B cell (primary cell): ENCODE measurements at regions not wholly inside any gene's neighbourhood (a gene's known extent, or its start where the extent isn't known, plus 50 kb on each side); places are given as distances from the start of the nearest gene placed in this dataset.

Experiments
- ATAC-seq: fragments of 200-7000 bp; cut with Tn5 transposase; one replicate; pipeline ENCODE4 v1.10.0; 2021; ENCODE audit warnings: low read depth, mild to moderate bottlenecking, moderate number of reproducible peaks, moderate library complexity
- CTCF ChIA-PET: fragments of 350-600 bp; sonication (Branson Sonifier 250); formaldehyde crosslinking; loops from one replicate; lab custom pipeline; 2021; ENCODE audit warnings: antibody characterized with exemption, inconsistent platforms; lab: Charles Lee
- POLR2A ChIA-PET: fragments of 350-600 bp; sonication (Branson Sonifier 250); formaldehyde crosslinking; loops from one replicate; lab custom pipeline; 2021; ENCODE audit warnings: antibody characterized with exemption; lab: Charles Lee
- DNase-seq: peaks from one replicate; pipeline ENCODE4 v3.0.0; 2013
- H2AFZ ChIP-seq: 2 replicates; pipeline ENCODE4 v1.6.1; 2012; ENCODE audit warnings: mild to moderate bottlenecking, low read depth, low read length; ENCODE audit not compliant: insufficient read depth, poor library complexity, severe bottlenecking
- H3K27ac ChIP-seq, 2 donors: 1 replicate in 1 of 2; 2 replicates in 1 of 2; pipeline ENCODE4 v1.5.1; 2012 to 2013; ENCODE audit warnings: low read length in 2 of 2, mild to moderate bottlenecking in 2 of 2, moderate library complexity in 1 of 2
- H3K27me3 ChIP-seq, 4 experiments: fragments of 200-600 bp in 1 of 4; sonication (generic) in 1 of 4; replicated peaks in 1 of 4; 1 replicate in 2 of 4; 2 replicates in 2 of 4; pipeline versions ENCODE4 v1.6.1 to v1.7.0; 2013 to 2016; ENCODE audit warnings: low read length in 3 of 4, mild to moderate bottlenecking in 2 of 4, mixed read lengths in 1 of 4, moderate library complexity in 1 of 4; ENCODE audit not compliant: insufficient read depth in 4 of 4, control insufficient read depth in 3 of 4; ENCODE audit errors: control extremely low read depth in 1 of 4
- H3K36me3 ChIP-seq, 2 experiments: replicated peaks in 1 of 2; 1 replicate in 1 of 2; 2 replicates in 1 of 2; pipeline versions ENCODE4 v1.6.1 to v1.7.1; 2013; ENCODE audit warnings: low read length in 1 of 2; ENCODE audit not compliant: insufficient read depth in 2 of 2, control insufficient read depth in 1 of 2; ENCODE audit errors: control extremely low read depth in 1 of 2, extremely low read depth in 1 of 2
- H3K4me1 ChIP-seq, 2 donors: fragments of 200-600 bp in 1 of 2; sonication (generic) in 1 of 2; 1 replicate in 1 of 2; 2 replicates in 1 of 2; pipeline versions ENCODE4 v1.5.1 to v1.6.1; 2013 to 2017; ENCODE audit warnings: low read length in 2 of 2; ENCODE audit not compliant: control insufficient read depth in 2 of 2, insufficient read depth in 2 of 2
- H3K4me2 ChIP-seq: replicated peaks from 2 replicates; pipeline ENCODE3; 2012; ENCODE audit warnings: mild to moderate bottlenecking, low read depth, low read length; ENCODE audit not compliant: poor library complexity, severe bottlenecking
- H3K4me3 ChIP-seq, 5 experiments: fragments of 200-600 bp in 1 of 5; sonication (generic) in 1 of 5; 1 replicate in 3 of 5; 2 replicates in 2 of 5; pipeline versions ENCODE4 v1.5.1 to v1.7.0; 2011 to 2016; ENCODE audit warnings: low read length in 4 of 5, mild to moderate bottlenecking in 4 of 5, low read depth in 2 of 5, control low read depth in 1 of 5, moderate library complexity in 1 of 5; ENCODE audit not compliant: insufficient read depth in 1 of 5; ENCODE audit errors: control extremely low read depth in 1 of 5, extremely low read depth in 1 of 5
- H3K79me2 ChIP-seq: fragments of 200-600 bp; sonication (generic); one replicate; pipeline ENCODE4 v1.6.0; 2016; ENCODE audit warnings: low read length; ENCODE audit not compliant: control insufficient read depth, insufficient read depth
- H3K9ac ChIP-seq: fragments of 200-600 bp; sonication (generic); 2 replicates; pipeline ENCODE4 v1.6.1; 2017; ENCODE audit warnings: mild to moderate bottlenecking, low read length, moderate library complexity
- H3K9me3 ChIP-seq, 3 donors: one replicate each; pipeline versions ENCODE4 v1.6.1 to v1.7.1; 2013; ENCODE audit warnings: low read length in 2 of 3; ENCODE audit not compliant: control insufficient read depth in 2 of 3, insufficient read depth in 1 of 3; ENCODE audit errors: control extremely low read depth in 1 of 3
- H4K20me1 ChIP-seq: 2 replicates; pipeline ENCODE4 v1.6.0; 2012; ENCODE audit warnings: mild to moderate bottlenecking, low read length; ENCODE audit not compliant: insufficient read depth, control insufficient read depth, poor library complexity, severe bottlenecking
- H3K27ac Mint-ChIP-seq: one replicate; pipeline ENCODE4 v1.8.0; 2021; ENCODE audit warnings: mixed read lengths
- H3K27me3 Mint-ChIP-seq: one replicate; pipeline ENCODE4 v1.8.0; 2021; ENCODE audit warnings: mixed read lengths
- H3K4me1 Mint-ChIP-seq: one replicate; pipeline ENCODE4 v1.8.0; 2021; ENCODE audit warnings: mixed read lengths
- H3K4me3 Mint-ChIP-seq: one replicate; pipeline ENCODE4 v1.8.0; 2021; ENCODE audit warnings: mixed read lengths
- H3K9me3 Mint-ChIP-seq: one replicate; pipeline ENCODE4 v1.8.0; 2022; ENCODE audit warnings: mixed read lengths; ENCODE audit not compliant: insufficient read depth
- EZH2 ChIP-seq: IDR thresholded peaks from 2 replicates; pipeline ENCODE4 v1.6.1; 2012; ENCODE audit warnings: borderline replicate concordance, low read depth, mild to moderate bottlenecking, moderate library complexity, low read length; ENCODE audit not compliant: insufficient read depth, poor library complexity, severe bottlenecking
- WGBS: methylation state at CpG from one replicate; pipeline ENCODE4 v1.1.5; 2013; ENCODE audit warnings: missing lambda C conversion rate; ENCODE audit not compliant: insufficient coverage; 5-methylcytosine and 5-hydroxymethylcytosine counted together
- intact Hi-C: fragments of 100-400 bp; cut with micrococcal nuclease; formaldehyde crosslinking; loops from one replicate; pipeline ENCODE4 v1.10.0; 2022
- TF ChIP-seq, protein P1 (sequence below): fragments of 200-600 bp; IDR thresholded peaks from one replicate; pipeline ENCODE4 v1.8.0; 2022; ENCODE audit warnings: antibody characterized with exemption, mild to moderate bottlenecking

DNA sequence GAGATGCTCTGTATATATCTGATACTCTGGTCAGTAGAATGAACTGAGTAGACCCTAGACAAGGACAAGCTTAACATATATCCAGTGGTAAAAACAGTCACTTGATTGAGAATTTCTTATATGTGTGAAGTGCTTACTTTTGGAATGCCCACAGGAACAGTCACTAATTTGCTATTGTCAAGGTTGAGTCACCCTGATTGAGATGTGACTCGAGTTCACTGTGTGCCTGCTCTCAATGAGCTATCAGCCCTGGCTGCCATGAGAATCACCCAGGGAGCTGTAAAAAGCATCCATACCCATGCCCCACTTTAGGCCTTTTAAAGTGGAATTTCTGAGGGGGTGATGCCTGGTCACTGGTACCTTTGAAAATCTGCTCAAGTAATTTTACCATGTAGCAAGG lies 283.7 kb downstream of the SUCLG1 start:
- Histone ChIP-seq H3K79me2 (no peaks in the 10 kb centered on the region), H3K9ac (no peak overlapping the region), H4K20me1 (no peaks in the 10 kb centered on the region), H3K4me2 (no peak overlapping the region), H3K4me3 (no peak overlapping the region), H3K9me3 (no peaks in the 10 kb centered on the region), H3K27me3 (no peaks in the 10 kb centered on the region), H3K36me3 (no peaks in the 10 kb centered on the region), H3K27ac (no peak overlapping the region), H2AFZ (no peak overlapping the region), H3K4me1 (no peaks in the 10 kb centered on the region)
- Mint-ChIP-seq H3K4me3 (no peak overlapping the region), H3K27ac (no peak overlapping the region), H3K4me1 (no peaks in the 10 kb centered on the region), H3K27me3 (peaks cover 6% of the 10 kb centered on the region), H3K9me3 (peaks cover 4% of the 10 kb centered on the region)
- no CpG with 5 or more reads among the region's 1 CpG for WGBS
- intact Hi-C loops = no loop called here
- ATAC-seq (no peak), DNase-seq (no peak)
- ChIA-PET CTCF (no interaction called here), POLR2A (no interaction called here)
- TF ChIP-seq, protein P1, sequence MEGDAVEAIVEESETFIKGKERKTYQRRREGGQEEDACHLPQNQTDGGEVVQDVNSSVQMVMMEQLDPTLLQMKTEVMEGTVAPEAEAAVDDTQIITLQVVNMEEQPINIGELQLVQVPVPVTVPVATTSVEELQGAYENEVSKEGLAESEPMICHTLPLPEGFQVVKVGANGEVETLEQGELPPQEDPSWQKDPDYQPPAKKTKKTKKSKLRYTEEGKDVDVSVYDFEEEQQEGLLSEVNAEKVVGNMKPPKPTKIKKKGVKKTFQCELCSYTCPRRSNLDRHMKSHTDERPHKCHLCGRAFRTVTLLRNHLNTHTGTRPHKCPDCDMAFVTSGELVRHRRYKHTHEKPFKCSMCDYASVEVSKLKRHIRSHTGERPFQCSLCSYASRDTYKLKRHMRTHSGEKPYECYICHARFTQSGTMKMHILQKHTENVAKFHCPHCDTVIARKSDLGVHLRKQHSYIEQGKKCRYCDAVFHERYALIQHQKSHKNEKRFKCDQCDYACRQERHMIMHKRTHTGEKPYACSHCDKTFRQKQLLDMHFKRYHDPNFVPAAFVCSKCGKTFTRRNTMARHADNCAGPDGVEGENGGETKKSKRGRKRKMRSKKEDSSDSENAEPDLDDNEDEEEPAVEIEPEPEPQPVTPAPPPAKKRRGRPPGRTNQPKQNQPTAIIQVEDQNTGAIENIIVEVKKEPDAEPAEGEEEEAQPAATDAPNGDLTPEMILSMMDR = no peak
- TF ChIP-seq EZH2 = no peak

DNA sequence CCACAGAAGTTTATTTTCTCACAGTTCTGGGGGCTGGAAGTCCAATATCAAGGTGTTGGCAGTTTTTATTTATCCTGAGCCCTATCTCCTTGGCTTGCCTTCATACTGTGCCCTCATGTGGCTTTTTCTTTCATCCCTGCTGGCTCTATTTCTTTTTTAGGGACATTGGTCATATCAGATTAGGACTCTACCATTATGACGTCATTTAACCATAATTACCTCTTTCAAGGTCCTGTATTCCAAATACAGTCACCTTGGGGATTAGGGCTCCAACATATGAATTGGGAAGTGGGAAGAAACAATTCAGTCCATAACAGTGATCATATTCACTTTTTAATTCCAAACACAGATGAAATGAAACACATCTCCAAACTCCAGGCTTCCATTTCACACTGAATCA lies 286.0 kb downstream of the SUCLG1 start:
- H3K9ac ChIP-seq = no peak overlapping the region
- no peaks in the 10 kb centered on the region for H4K20me1 ChIP-seq
- H3K36me3 ChIP-seq = no peaks in the 10 kb centered on the region
- no peak overlapping the region for H3K27ac ChIP-seq
- H3K4me3 ChIP-seq = no peak overlapping the region
- Mint-ChIP-seq H3K27ac (no peak overlapping the region), H3K4me3 (no peak overlapping the region), H3K9me3 (peaks cover 4% of the 10 kb centered on the region), H3K4me1 (no peaks in the 10 kb centered on the region), H3K27me3 (peaks cover 6% of the 10 kb centered on the region)
- intact Hi-C loops = no loop called here
- peaks cover 0 to 5% (median 0%) of the 10 kb centered on the region in 3 donors for H3K9me3 ChIP-seq
- H3K4me2 ChIP-seq = no peak overlapping the region
- DNase-seq (no peak), ATAC-seq (no peak)
- no peak overlapping the region for H2AFZ ChIP-seq
- ChIA-PET POLR2A (no interaction called here), CTCF (no interaction called here)
- WGBS = no CpG with 5 or more reads among the region's 1 CpG
- no peak for TF ChIP-seq EZH2
- TF ChIP-seq, protein P1 = no peak
- no peaks in the 10 kb centered on the region for H3K4me1 ChIP-seq
- H3K27me3 ChIP-seq = no peaks in the 10 kb centered on the region
- no peaks in the 10 kb centered on the region for H3K79me2 ChIP-seq
